NCI-H2171 (cell line): ENCODE measurements at regions not wholly inside any gene's neighbourhood (a gene's known extent, or its start where the extent isn't known, plus 50 kb on each side); places are given as distances from the start of the nearest gene placed in this dataset.

ENCODE experiments used
- DNase-seq: peaks from one replicate; lab custom pipeline; 2025; lab: John Stamatoyannopoulos, UW

GRCh38 chr1:13922466-13923110 is 222.6 kb downstream of the PRDM2 start:
- peak; percentile 13 for DNase-seq

GRCh38 chr1:13926556-13926955 is 226.6 kb downstream of the PRDM2 start:
- no peak for DNase-seq

GRCh38 chr1:13927736-13928135 is 227.7 kb downstream of the PRDM2 start:
- no peak for DNase-seq

- no peak for DNase-seq
These were observed 229.3 kb downstream of the PRDM2 start for GRCh38 chr1:13929313-13929712.

- DNase-seq: no peak
These were observed 230.2 kb downstream of the PRDM2 start for GRCh38 chr1:13930151-13930550.

- DNase-seq: no peak
These were observed 231.2 kb downstream of the PRDM2 start for GRCh38 chr1:13931226-13931625.

- DNase-seq: peak; percentile 42
These were observed 235.3 kb downstream of the PRDM2 start for GRCh38 chr1:13935336-13935735.

- no peak for DNase-seq
These were observed 241.3 kb downstream of the PRDM2 start for GRCh38 chr1:13941315-13941714.

GRCh38 chr1:13943055-13943454 is 243.1 kb downstream of the PRDM2 start:
- DNase-seq: no peak

- no peak for DNase-seq
These were observed 245.9 kb downstream of the PRDM2 start for GRCh38 chr1:13945856-13946255.

- no peak for DNase-seq
These were observed 247.7 kb downstream of the PRDM2 start for GRCh38 chr1:13947658-13948057.

- DNase-seq: no peak
These were observed 248.4 kb downstream of the PRDM2 start for GRCh38 chr1:13948396-13948795.

GRCh38 chr1:13948888-13949391 is 249.0 kb downstream of the PRDM2 start:
- DNase-seq: no peak

GRCh38 chr1:13949546-13949945 is 249.6 kb downstream of the PRDM2 start:
- DNase-seq: no peak

GRCh38 chr1:13950637-13951036 is 250.6 kb downstream of the PRDM2 start:
- no peak for DNase-seq

- DNase-seq: no peak
These were observed 252.1 kb downstream of the PRDM2 start for GRCh38 chr1:13951793-13952751.

GRCh38 chr1:13952985-13953384 is 253.0 kb downstream of the PRDM2 start:
- no peak for DNase-seq

- DNase-seq: no peak
These were observed 256.4 kb downstream of the PRDM2 start for GRCh38 chr1:13956393-13956792.

GRCh38 chr1:13960375-13960987 is 260.5 kb downstream of the PRDM2 start:
- no peak for DNase-seq

GRCh38 chr1:13964768-13965167 is 264.8 kb downstream of the PRDM2 start:
- DNase-seq: no peak

GRCh38 chr1:13965770-13966398 is 265.9 kb downstream of the PRDM2 start:
- peak; percentile 52 for DNase-seq

- DNase-seq: no peak
These were observed 267.7 kb downstream of the PRDM2 start for GRCh38 chr1:13967707-13968106.
